ENCODE measurements at regions not wholly inside any gene's neighbourhood (a gene's known extent, or its start where the extent isn't known, plus 50 kb on each side); places are given as distances from the start of the nearest gene placed in this dataset.

- no peak for TF ChIP-seq YY1 (IDR thresholded peaks at IDR 0.05; ENCODE audit: low read depth)
- no peak for TF ChIP-seq REST (IDR thresholded peaks at IDR 0.05; ENCODE audit: low read depth)
- TF ChIP-seq TEAD4 (IDR thresholded peaks at IDR 0.05) = no peak
- no peak for TF ChIP-seq CEBPB (IDR thresholded peaks at IDR 0.05)
- TF ChIP-seq TCF12 (IDR thresholded peaks at IDR 0.05; ENCODE audit: low read depth) = no peak
- TF ChIP-seq USF1 (IDR thresholded peaks at IDR 0.05) = no peak
- TF ChIP-seq CREB1 (IDR thresholded peaks at IDR 0.05; ENCODE audit: low read depth) = no peak
- no peak for TF ChIP-seq TAF1 (IDR thresholded peaks at IDR 0.05; ENCODE audit: low read depth)
- no peak for TF ChIP-seq EP300 (IDR thresholded peaks at IDR 0.05; ENCODE audit: borderline replicate concordance)
- TF ChIP-seq FOXM1 (IDR thresholded peaks at IDR 0.05; ENCODE audit: borderline replicate concordance, low read depth) = no peak
- TF ChIP-seq MAX (IDR thresholded peaks at IDR 0.05) = no peak
- no peak for TF ChIP-seq NFIC (IDR thresholded peaks at IDR 0.05)
- no peak for TF ChIP-seq RAD21 (IDR thresholded peaks at IDR 0.05; ENCODE audit: low read depth)
- TF ChIP-seq ZBTB7A (IDR thresholded peaks at IDR 0.05; ENCODE audit: low read depth) = no peak
These were observed 84.7 kb downstream of the PTTG1 start for GRCh38 chr5:160506006-160507004.
